DMS 273 (cell line): ENCODE measurements at regions not wholly inside any gene's neighbourhood (a gene's known extent, or its start where the extent isn't known, plus 50 kb on each side); places are given as distances from the start of the nearest gene placed in this dataset.

Experiments
- DNase-seq: peaks from one replicate; lab custom pipeline; 2025; ENCODE audit not compliant: unreplicated experiment; lab: John Stamatoyannopoulos, UW

DNA sequence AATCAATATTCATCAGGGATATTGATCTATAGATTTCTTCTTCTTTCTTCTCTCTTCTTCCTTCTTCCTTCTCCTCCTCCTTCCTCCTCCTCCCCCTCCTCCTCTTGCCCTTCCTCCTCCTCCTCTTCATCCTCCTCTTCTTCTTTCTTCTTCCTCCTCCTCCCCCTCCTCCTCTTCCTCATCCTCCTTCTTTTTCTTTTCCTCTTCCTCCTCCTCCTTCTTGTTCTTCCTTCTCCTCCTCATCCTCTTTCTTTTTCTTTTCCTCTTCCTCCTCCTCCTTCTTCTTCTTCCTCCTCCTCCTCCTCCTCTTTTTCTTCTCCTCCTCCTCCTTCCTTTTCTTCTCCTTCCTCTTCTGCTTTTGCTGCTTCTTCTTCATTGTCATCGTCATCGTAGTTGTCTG, 52.4 kb upstream of the SERINC1 start:
- no peak for DNase-seq

DNA sequence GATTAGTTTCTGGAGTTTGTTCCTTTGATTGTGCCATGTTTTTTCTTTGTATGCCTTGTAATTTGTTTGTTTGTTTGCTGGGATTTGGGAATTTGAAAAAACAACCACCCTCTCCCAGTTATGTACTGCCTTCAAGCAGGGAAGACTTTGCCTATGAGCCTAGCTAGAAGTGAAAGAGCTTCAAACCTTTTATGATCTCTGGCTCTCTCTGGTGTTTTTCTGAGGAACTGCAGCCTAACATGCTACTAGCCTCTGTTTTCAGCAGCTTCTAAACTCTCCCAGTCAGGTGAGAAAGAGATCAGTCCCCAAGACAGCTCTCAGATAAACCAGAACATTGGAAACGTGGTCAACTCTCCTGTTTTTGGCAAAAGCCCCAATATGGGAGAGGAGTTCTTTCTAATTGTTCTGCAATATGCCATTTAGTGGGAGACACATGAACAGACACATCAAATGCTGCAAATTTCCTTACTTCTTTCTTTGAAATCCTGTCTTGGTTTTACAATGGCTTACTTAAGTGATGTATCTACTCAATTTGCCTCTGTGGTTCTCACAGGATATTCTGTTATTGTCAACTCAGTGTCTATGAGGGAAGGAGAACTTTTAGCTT, 58.9 kb upstream of the SERINC1 start:
- DNase-seq: peak; percentile 81

DNA sequence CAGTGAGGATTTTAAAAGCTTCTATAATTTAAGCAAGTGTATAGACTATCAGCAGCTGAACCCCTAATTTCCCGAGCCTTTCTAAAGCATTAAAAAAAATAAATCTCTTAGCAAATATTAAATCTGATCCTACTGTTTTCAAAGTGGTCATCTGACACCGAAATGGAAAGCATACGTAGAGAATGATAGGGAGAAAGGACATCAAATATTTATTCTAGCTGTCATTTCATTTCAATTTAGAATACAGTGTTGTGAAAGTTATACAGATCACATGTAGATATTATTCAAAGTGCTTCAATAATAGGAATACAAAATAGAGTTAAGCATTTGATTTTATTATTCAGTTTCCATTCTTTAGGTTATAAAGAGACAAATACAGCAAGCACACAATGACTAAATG, 61.9 kb upstream of the PKIB start:
- DNase-seq: no peak

DNA sequence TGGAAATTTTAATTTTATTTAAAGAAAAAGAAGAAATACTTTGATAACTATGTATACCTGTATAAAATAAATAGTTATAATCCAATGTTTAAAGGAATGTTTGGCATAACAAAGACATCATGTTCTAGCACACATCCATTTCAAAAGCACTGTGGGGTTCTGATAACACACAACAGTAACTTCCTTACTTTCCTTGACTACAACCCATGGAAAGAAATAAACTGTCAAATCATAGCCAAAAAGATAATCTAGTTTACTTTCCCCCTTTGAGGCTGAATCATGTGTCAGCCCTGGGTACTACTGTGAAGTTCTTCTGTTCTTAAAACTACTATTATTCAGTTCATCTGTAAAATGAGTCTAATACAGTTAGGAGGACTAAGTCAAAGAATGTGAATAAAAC, 61.4 kb upstream of the PKIB start:
- DNase-seq: no peak

GRCh38 chr6:122553697-122554096, 56.5 kb upstream of the PKIB start:
- peak; percentile 37 for DNase-seq

DNA sequence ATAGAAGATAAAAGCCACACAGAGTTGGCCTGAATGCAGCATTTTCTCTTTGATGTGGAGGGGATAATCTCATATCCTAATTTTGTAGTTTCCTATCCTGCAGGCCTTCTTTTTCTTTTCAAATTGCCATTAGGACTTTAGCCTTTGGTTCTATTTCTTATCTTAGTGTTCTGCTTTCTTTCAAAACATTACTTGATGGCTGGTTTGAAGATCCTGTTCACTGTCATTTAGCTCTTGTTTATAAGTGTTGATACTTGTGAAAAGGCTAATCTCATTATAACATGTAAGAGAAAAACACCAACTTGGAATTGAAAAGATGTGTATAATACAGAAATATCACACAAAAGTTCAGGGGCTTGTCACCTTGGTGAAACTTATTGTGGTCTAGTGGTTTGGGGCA, 54.6 kb upstream of the PKIB start:
- no peak for DNase-seq

GRCh38 chr6:122558080-122558479, 52.1 kb upstream of the PKIB start:
- DNase-seq: no peak
